ENCODE measurements at regions not wholly inside any gene's neighbourhood (a gene's known extent, or its start where the extent isn't known, plus 50 kb on each side); places are given as distances from the start of the nearest gene placed in this dataset.
"Not testable (repeated sequence)": the region's sequence is repeated elsewhere in the genome, so short reads cannot be mapped to it uniquely, and the experiment has no call there.

DNA sequence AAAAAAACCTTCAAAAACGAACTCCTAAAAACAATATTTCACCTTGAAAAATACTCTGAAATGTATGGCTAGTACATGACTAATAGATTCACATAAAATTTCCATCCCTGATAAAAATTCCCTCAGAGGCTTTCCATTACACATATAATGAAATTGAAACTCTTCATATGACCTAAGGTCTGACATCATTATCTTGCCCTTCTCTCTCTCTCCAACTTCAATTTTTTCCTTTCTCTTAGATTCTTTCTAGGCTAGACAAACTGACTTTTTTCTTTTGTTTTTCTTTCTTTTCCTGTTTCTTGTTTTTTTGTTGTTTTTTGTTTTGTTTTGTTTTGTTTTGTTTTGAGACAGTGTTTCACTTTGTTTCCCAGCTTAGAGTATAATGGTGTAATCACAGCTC is 1220.5 kb downstream of the ROBO2 start:
- no peak for DNase-seq
- no peak for ATAC-seq (ENCODE audit: low FRiP score in 2 of 2)
- Histone ChIP-seq H3K4me3 (no peak overlapping the region), H3K4me1 (no peaks in the 10 kb centered on the region), H3K27ac (no peak overlapping the region), H3K36me3 (no peaks in the 10 kb centered on the region), H3K27me3 (no peaks in the 10 kb centered on the region), H3K9me3 (no peaks in the 10 kb centered on the region)
- no peak for TF ChIP-seq EP300 (IDR thresholded peaks at IDR 0.05)
- TF ChIP-seq POLR2AphosphoS5 (IDR thresholded peaks at IDR 0.05): no peak
- TF ChIP-seq POLR2A (IDR thresholded peaks at IDR 0.05): no peak
- TF ChIP-seq, protein P1, sequence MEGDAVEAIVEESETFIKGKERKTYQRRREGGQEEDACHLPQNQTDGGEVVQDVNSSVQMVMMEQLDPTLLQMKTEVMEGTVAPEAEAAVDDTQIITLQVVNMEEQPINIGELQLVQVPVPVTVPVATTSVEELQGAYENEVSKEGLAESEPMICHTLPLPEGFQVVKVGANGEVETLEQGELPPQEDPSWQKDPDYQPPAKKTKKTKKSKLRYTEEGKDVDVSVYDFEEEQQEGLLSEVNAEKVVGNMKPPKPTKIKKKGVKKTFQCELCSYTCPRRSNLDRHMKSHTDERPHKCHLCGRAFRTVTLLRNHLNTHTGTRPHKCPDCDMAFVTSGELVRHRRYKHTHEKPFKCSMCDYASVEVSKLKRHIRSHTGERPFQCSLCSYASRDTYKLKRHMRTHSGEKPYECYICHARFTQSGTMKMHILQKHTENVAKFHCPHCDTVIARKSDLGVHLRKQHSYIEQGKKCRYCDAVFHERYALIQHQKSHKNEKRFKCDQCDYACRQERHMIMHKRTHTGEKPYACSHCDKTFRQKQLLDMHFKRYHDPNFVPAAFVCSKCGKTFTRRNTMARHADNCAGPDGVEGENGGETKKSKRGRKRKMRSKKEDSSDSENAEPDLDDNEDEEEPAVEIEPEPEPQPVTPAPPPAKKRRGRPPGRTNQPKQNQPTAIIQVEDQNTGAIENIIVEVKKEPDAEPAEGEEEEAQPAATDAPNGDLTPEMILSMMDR (IDR thresholded peaks at IDR 0.05): no peak
- WGBS, 2 donors: 57 to 70% methylated on average over 1 of the region's 1 CpG

DNA sequence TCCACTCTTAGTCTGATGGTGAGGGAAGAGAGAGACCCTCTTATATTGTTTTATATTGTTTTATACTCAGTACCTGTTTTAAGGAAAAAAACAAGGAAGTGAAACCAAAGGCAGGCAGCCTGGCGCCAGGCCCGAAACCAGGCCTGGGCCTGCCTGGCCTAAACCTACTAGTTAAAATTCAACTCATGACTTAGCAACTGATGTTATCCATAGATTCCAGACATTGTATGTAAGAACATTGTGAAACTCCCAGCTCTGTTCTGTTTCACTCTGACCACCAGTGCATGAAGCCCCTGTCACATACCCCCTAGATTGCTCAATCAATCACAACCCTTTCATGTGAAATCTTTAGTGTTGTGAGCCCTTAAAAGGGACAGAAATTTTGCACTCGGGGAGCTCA is 1226.7 kb downstream of the ROBO2 start:
- H3K4me1 ChIP-seq; H3K9me3 ChIP-seq; H3K36me3 ChIP-seq; H3K27ac ChIP-seq; H3K4me3 ChIP-seq; ATAC-seq (ENCODE audit: low FRiP score in 2 of 2); H3K27me3 ChIP-seq: not testable (repeated sequence)
- DNase-seq: peak in 1 of 2 donors; percentile 30
- WGBS, 2 donors: 85 to 98% methylated on average over 3 of the region's 3 CpGs

GRCh38 chr3:78267235-78267634 is 1227.3 kb downstream of the ROBO2 start:
- Histone ChIP-seq H3K4me1 (no peaks in the 10 kb centered on the region), H3K27me3 (no peaks in the 10 kb centered on the region), H3K27ac (no peak overlapping the region), H3K36me3 (no peaks in the 10 kb centered on the region), H3K9me3 (peaks cover 0 to 5% (median 2%) of the 10 kb centered on the region in 4 donors), H3K4me3 (no peak overlapping the region)
- DNase-seq: no peak
- ATAC-seq (ENCODE audit: low FRiP score in 2 of 2): no peak
- no peak for TF ChIP-seq POLR2A (IDR thresholded peaks at IDR 0.05)
- TF ChIP-seq EP300 (IDR thresholded peaks at IDR 0.05): no peak
- TF ChIP-seq POLR2AphosphoS5 (IDR thresholded peaks at IDR 0.05): no peak
- TF ChIP-seq, protein P1 (IDR thresholded peaks at IDR 0.05): no peak

- Histone ChIP-seq H3K36me3 (no peaks in the 10 kb centered on the region), H3K27ac (no peak overlapping the region), H3K4me3 (no peak overlapping the region), H3K27me3 (no peaks in the 10 kb centered on the region), H3K9me3 (peaks cover 0 to 5% (median 2%) of the 10 kb centered on the region in 4 donors), H3K4me1 (no peaks in the 10 kb centered on the region)
- 58 to 100% methylated on average over 2 of the region's 2 CpGs for WGBS, 2 donors
- ATAC-seq (ENCODE audit: low FRiP score in 2 of 2): peak in 1 of 2 donors; percentile 37
- TF ChIP-seq, protein P1 (IDR thresholded peaks at IDR 0.05): no peak
- TF ChIP-seq POLR2AphosphoS5 (IDR thresholded peaks at IDR 0.05) (no peak), EP300 (IDR thresholded peaks at IDR 0.05) (no peak), POLR2A (IDR thresholded peaks at IDR 0.05) (no peak)
- peak in 1 of 2 donors; percentile 2 for DNase-seq
Observed at GRCh38 chr3:78268087-78268486, 1228.2 kb downstream of the ROBO2 start.

- no peak for TF ChIP-seq EP300 (IDR thresholded peaks at IDR 0.05)
- TF ChIP-seq POLR2AphosphoS5 (IDR thresholded peaks at IDR 0.05): no peak
- TF ChIP-seq POLR2A (IDR thresholded peaks at IDR 0.05): no peak
- TF ChIP-seq, protein P1 (IDR thresholded peaks at IDR 0.05): no peak
- WGBS, 2 donors: 50 to 83% methylated on average over 1 to 5 of the region's 5 CpGs
- peak in 1 of 2 donors; percentile 40 for ATAC-seq (ENCODE audit: low FRiP score in 2 of 2)
Observed at GRCh38 chr3:78268716-78269668, 1229.1 kb downstream of the ROBO2 start.

More at GRCh38 chr3:78268716-78269668, 1229.1 kb downstream of the ROBO2 start:
- Histone ChIP-seq H3K4me3 (no peak overlapping the region), H3K4me1 (no peaks in the 10 kb centered on the region), H3K27me3 (no peaks in the 10 kb centered on the region), H3K36me3 (no peaks in the 10 kb centered on the region), H3K9me3 (peaks cover 0 to 5% (median 2%) of the 10 kb centered on the region in 4 donors), H3K27ac (no peak overlapping the region)
- DNase-seq: peak in 1 of 2 donors; percentile 2

Data from upper lobe of left lung (tissue), 6 donors.